ENCODE measurements at regions not wholly inside any gene's neighbourhood (a gene's known extent, or its start where the extent isn't known, plus 50 kb on each side); places are given as distances from the start of the nearest gene placed in this dataset.

GRCh38 chr11:72491001-72491400 is 56.7 kb upstream of the CLPB start:
- no peak overlapping the region for H3K27ac Mint-ChIP-seq (ENCODE audit: unreplicated experiment)
- H3K4me3 Mint-ChIP-seq (ENCODE audit: unreplicated experiment), result no peak overlapping the region
- TF ChIP-seq CTCF (IDR thresholded peaks at IDR 0.05), result no peak
- no peaks in the 10 kb centered on the region for H3K36me3 Mint-ChIP-seq (ENCODE audit: low read depth)
- H3K27me3 Mint-ChIP-seq (ENCODE audit: low read depth), result peaks cover 29% of the 10 kb centered on the region
- H3K9me3 Mint-ChIP-seq (ENCODE audit: low read depth), result no peaks in the 10 kb centered on the region
- no peak for DNase-seq (ENCODE audit: low spot score)
- H3K4me1 Mint-ChIP-seq (ENCODE audit: low read depth), result peaks cover 3% of the 10 kb centered on the region
